K562 (cell line): ENCODE measurements at regions not wholly inside any gene's neighbourhood (a gene's known extent, or its start where the extent isn't known, plus 50 kb on each side); places are given as distances from the start of the nearest gene placed in this dataset.

Experiments
- ATF7 ChIP-seq: fragments of 450-650 bp; IDR thresholded peaks from 2 replicates; pipeline ENCODE4 v1.7.1; 2014; ENCODE audit warnings: mild to moderate bottlenecking, moderate library complexity
- BMI1 ChIP-seq: fragments of 150-350 bp; IDR thresholded peaks from 2 replicates; pipeline ENCODE4 v1.6.1; 2014; ENCODE audit warnings: low read length
- E2F1 ChIP-seq: sonication (generic); formaldehyde crosslinking; IDR thresholded peaks from 2 replicates; pipeline ENCODE4 v1.8.1; 2023; ENCODE audit warnings: mild to moderate bottlenecking, missing genetic modification reagents, moderate library complexity
- FOXA3 ChIP-seq, 2 experiments: fragments of 450-650 bp in 1 of 2; sonication (generic) in 1 of 2; formaldehyde crosslinking; IDR thresholded peaks in 1 of 2; conservative IDR thresholded peaks in 1 of 2; 2 replicates each; pipeline versions ENCODE4 v1.4.0 to v1.8.0; 2020 to 2022; ENCODE audit warnings: mild to moderate bottlenecking in 2 of 2, missing genetic modification reagents in 1 of 2
- GTF2F1 ChIP-seq: IDR thresholded peaks from 2 replicates; pipeline ENCODE4 v1.6.1; 2011; ENCODE audit warnings: low read depth, low read length, improper control_type of control experiment
- HNRNPH1 ChIP-seq: fragments of 200-400 bp; formaldehyde crosslinking; optimal IDR thresholded peaks from 2 replicates; pipeline ENCODE3; 2017; ENCODE audit warnings: low read depth, mild to moderate bottlenecking, low read length, moderate library complexity
- JUND ChIP-seq, 2 experiments: IDR thresholded peaks; 2 replicates in 1 of 2; 3 replicates in 1 of 2; pipeline ENCODE4 v1.6.1; 2011; ENCODE audit warnings: borderline replicate concordance in 2 of 2, low read depth in 2 of 2, low read length in 2 of 2, improper control_type of control experiment in 1 of 2, missing biosample characterization in 1 of 2, missing genetic modification characterization in 1 of 2, missing genetic modification reagents in 1 of 2
- POLR2A ChIP-seq: fragments of 450-650 bp; conservative IDR thresholded peaks from 2 replicates; pipeline ENCODE4 v1.6.1; 2016
- SREBF2 ChIP-seq: sonication (generic); formaldehyde crosslinking; IDR thresholded peaks from 2 replicates; pipeline ENCODE4 v1.4.0; 2020; ENCODE audit warnings: mild to moderate bottlenecking, missing genetic modification reagents
- ZKSCAN1 ChIP-seq: fragments of 150-350 bp; IDR thresholded peaks from 2 replicates; pipeline ENCODE4 v1.6.1; 2016; ENCODE audit warnings: low read depth, low read length
- TF ChIP-seq, protein P1 (sequence below), 3 experiments: IDR thresholded peaks in 2 of 3; conservative IDR thresholded peaks in 1 of 3; 2 replicates each; pipeline ENCODE4 v1.5.1; 2011 to 2012; ENCODE audit warnings: low read length in 3 of 3, mild to moderate bottlenecking in 3 of 3, control low read depth in 2 of 3, improper control_type of control experiment in 1 of 3, inconsistent platforms in 1 of 3, low read depth in 1 of 3, mixed read lengths in 1 of 3, moderate library complexity in 1 of 3; ENCODE audit not compliant: insufficient read depth in 2 of 3
- TF ChIP-seq, protein P2 (sequence below): sonication (generic); formaldehyde crosslinking; IDR thresholded peaks from 2 replicates; pipeline ENCODE4 v1.9.0; 2022; ENCODE audit warnings: mild to moderate bottlenecking, missing genetic modification reagents

DNA sequence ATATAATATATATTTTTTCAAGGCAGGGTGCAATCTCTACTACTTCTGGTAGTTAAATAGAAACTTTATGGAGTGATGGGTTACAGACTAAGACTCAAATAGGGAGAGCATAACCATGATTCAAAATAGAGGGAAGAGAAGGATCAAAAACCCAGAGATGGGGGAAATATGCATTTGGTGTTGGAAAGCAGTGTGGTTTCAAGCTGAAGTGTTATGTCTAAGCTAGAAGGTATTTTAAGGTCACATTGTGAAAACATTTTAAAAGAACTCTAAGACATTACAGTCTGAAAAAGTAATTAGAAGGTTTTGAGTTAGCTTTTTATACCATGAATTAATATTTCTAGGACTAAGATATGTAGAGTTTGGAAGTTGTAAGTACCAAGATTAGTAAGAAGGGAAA lies 2741.4 kb downstream of the PCDH9 start:
- TF ChIP-seq GTF2F1: no peak
- TF ChIP-seq JUND (IDR thresholded peaks at IDR 0.05; ENCODE audit: borderline replicate concordance, low read depth, low read length): no peak
- TF ChIP-seq JUND (tag; IDR thresholded peaks at IDR 0.05; ENCODE audit: borderline replicate concordance, low read depth, low read length): no peak
- no peak for TF ChIP-seq ZKSCAN1
- TF ChIP-seq, protein P1, sequence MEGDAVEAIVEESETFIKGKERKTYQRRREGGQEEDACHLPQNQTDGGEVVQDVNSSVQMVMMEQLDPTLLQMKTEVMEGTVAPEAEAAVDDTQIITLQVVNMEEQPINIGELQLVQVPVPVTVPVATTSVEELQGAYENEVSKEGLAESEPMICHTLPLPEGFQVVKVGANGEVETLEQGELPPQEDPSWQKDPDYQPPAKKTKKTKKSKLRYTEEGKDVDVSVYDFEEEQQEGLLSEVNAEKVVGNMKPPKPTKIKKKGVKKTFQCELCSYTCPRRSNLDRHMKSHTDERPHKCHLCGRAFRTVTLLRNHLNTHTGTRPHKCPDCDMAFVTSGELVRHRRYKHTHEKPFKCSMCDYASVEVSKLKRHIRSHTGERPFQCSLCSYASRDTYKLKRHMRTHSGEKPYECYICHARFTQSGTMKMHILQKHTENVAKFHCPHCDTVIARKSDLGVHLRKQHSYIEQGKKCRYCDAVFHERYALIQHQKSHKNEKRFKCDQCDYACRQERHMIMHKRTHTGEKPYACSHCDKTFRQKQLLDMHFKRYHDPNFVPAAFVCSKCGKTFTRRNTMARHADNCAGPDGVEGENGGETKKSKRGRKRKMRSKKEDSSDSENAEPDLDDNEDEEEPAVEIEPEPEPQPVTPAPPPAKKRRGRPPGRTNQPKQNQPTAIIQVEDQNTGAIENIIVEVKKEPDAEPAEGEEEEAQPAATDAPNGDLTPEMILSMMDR (IDR thresholded peaks at IDR 0.05 in 2 of 3, conservative IDR thresholded peaks at IDR 0.05 in 1 of 3; ENCODE audit: insufficient read depth in 2 of 3, low read depth in 1 of 3, low read length in 3 of 3): no peak
- TF ChIP-seq E2F1 (CRISPR knock-in tag): no peak
- no peak for TF ChIP-seq FOXA3 (CRISPR knock-in tag; conservative IDR thresholded peaks at IDR 0.05 in 1 of 2, IDR thresholded peaks at IDR 0.05 in 1 of 2)
- TF ChIP-seq ATF7: no peak
- no peak for TF ChIP-seq HNRNPH1
- TF ChIP-seq POLR2A: no peak
- TF ChIP-seq, protein P2, sequence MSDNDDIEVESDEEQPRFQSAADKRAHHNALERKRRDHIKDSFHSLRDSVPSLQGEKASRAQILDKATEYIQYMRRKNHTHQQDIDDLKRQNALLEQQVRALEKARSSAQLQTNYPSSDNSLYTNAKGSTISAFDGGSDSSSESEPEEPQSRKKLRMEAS (CRISPR knock-in tag): no peak
- no peak for TF ChIP-seq SREBF2 (CRISPR knock-in tag)
- TF ChIP-seq BMI1: no peak
